Prostate gland (tissue), 2 donors: ENCODE measurements at regions not wholly inside any gene's neighbourhood (a gene's known extent, or its start where the extent isn't known, plus 50 kb on each side); places are given as distances from the start of the nearest gene placed in this dataset.

Experiments
- DNase-seq: peaks from one replicate; pipeline ENCODE4 v3.0.0-alpha.2; 2019; ENCODE audit warnings: low spot score
- H3K27ac ChIP-seq, 2 donors: fragments of 200-600 bp; sonication (generic); 2 replicates each; pipeline ENCODE4 v1.5.1; 2017 to 2019
- H3K27me3 ChIP-seq: fragments of 200-600 bp; sonication (generic); replicated peaks from 2 replicates; pipeline ENCODE4 v1.5.1; 2019; ENCODE audit not compliant: insufficient read depth
- H3K36me3 ChIP-seq, 2 donors: fragments of 200-600 bp; sonication (generic); 1 replicate in 1 of 2; 2 replicates in 1 of 2; pipeline versions ENCODE4 v1.5.1 to v1.8.1; 2017 to 2019
- H3K4me1 ChIP-seq: fragments of 200-600 bp; sonication (generic); replicated peaks from 2 replicates; pipeline ENCODE4 v1.5.1; 2019
- H3K4me3 ChIP-seq, 2 donors: fragments of 200-600 bp; sonication (generic); 2 replicates each; pipeline ENCODE4 v1.5.1; 2017 to 2019
- H3K9me3 ChIP-seq: fragments of 200-600 bp; sonication (generic); 2 replicates; pipeline ENCODE4 v1.5.1; 2017
- CTCF ChIP-seq, 4 experiments: fragments of 200-600 bp in 2 of 4; fragments of 450-650 bp in 2 of 4; sonication (generic) in 2 of 4; IDR thresholded peaks; 1 replicate in 3 of 4; 2 replicates in 1 of 4; pipeline ENCODE4 v1.5.1; 2016 to 2019; ENCODE audit warnings: antibody characterized with exemption in 4 of 4, mild to moderate bottlenecking in 2 of 4, moderate library complexity in 2 of 4
- POLR2A ChIP-seq: fragments of 450-650 bp; IDR thresholded peaks from one replicate; pipeline ENCODE4 v1.6.1; 2016; ENCODE audit warnings: antibody characterized with exemption, mild to moderate bottlenecking
- POLR2AphosphoS5 ChIP-seq: sonication (generic); formaldehyde crosslinking; IDR thresholded peaks from one replicate; pipeline ENCODE4 v1.6.1; 2017; ENCODE audit warnings: antibody characterized with exemption
- WGBS: methylation state at CpG from one replicate; pipeline ENCODE4 v1.1.5; 2018; 5-methylcytosine and 5-hydroxymethylcytosine counted together
- intact Hi-C: fragments of 100-400 bp; cut with DNase I; formaldehyde crosslinking; loops from one replicate; pipeline ENCODE4 v1.14.2; 2022

GRCh38 chr12:111034083-111034885, 113.9 kb upstream of the MYL2 start, which contains the start of gene CUX2:
CUX2 (plus strand) TSS chr12:111034165.
- no peak for TF ChIP-seq CTCF (IDR thresholded peaks at IDR 0.05)
- TF ChIP-seq POLR2A = no peak
- no peak for TF ChIP-seq POLR2AphosphoS5
- H3K27ac ChIP-seq = peak within 1 kb of the TSS; percentile 84 to 90

GRCh38 chr12:111033281-111034082, 113.1 kb upstream of the MYL2 start:
- H3K36me3 ChIP-seq = no peaks in the 10 kb centered on the region
- peak; percentile 21 for DNase-seq
- no peaks in the 10 kb centered on the region for H3K27me3 ChIP-seq
- H3K9me3 ChIP-seq = no peaks in the 10 kb centered on the region
- H3K27ac ChIP-seq = peak overlapping the region; percentile 84 to 90
- WGBS = under 1% methylated on average over 80 of the region's 93 CpGs
- no peaks in the 10 kb centered on the region for H3K4me1 ChIP-seq
- H3K4me3 ChIP-seq = peak overlapping the region; percentile 54 to 61
- intact Hi-C loops = no loop called here
- TF ChIP-seq CTCF (IDR thresholded peaks at IDR 0.05) (peak in 3 of 4 experiments; percentile 27 to 38 (median 32)), POLR2AphosphoS5 (no peak)

More at GRCh38 chr12:111034083-111034885, 113.9 kb upstream of the MYL2 start, which contains the start of gene CUX2:
- peak; percentile 63 for DNase-seq
- no peaks in the 10 kb centered on the region for H3K36me3 ChIP-seq
- no peaks in the 10 kb centered on the region for H3K27me3 ChIP-seq
- H3K4me3 ChIP-seq = peak within 1 kb of the TSS; percentile 54 to 61
- H3K4me1 ChIP-seq = no peaks in the 10 kb centered on the region
- intact Hi-C loops = no loop called here
- no peaks in the 10 kb centered on the region for H3K9me3 ChIP-seq
- 1% methylated on average over 84 of the region's 100 CpGs for WGBS

GRCh38 chr12:111032591-111032919, 112.2 kb upstream of the MYL2 start:
- H3K9me3 ChIP-seq = no peaks in the 10 kb centered on the region
- DNase-seq = no peak
- no peak overlapping the region for H3K4me3 ChIP-seq
- H3K36me3 ChIP-seq = no peaks in the 10 kb centered on the region
- no peaks in the 10 kb centered on the region for H3K4me1 ChIP-seq
- TF ChIP-seq POLR2A (no peak), CTCF (IDR thresholded peaks at IDR 0.05) (no peak), POLR2AphosphoS5 (no peak)
- no peak overlapping the region for H3K27ac ChIP-seq
- WGBS = 47% methylated on average over 5 of the region's 5 CpGs
- no peaks in the 10 kb centered on the region for H3K27me3 ChIP-seq
- intact Hi-C loops = no loop called here

- H3K9me3 ChIP-seq = no peaks in the 10 kb centered on the region
- no peak for DNase-seq
- no peaks in the 10 kb centered on the region for H3K27me3 ChIP-seq
- no peaks in the 10 kb centered on the region for H3K4me1 ChIP-seq
- no peak for TF ChIP-seq POLR2AphosphoS5
- TF ChIP-seq POLR2A = no peak
- TF ChIP-seq CTCF (IDR thresholded peaks at IDR 0.05) = no peak
- WGBS = 69% methylated on average over 8 of the region's 8 CpGs
- H3K27ac ChIP-seq = no peak overlapping the region
- intact Hi-C loops = no loop called here
- H3K4me3 ChIP-seq = no peak overlapping the region
- H3K36me3 ChIP-seq = no peaks in the 10 kb centered on the region
These were observed 111.7 kb upstream of the MYL2 start for GRCh38 chr12:111031916-111032590.
